ENCODE measurements at regions not wholly inside any gene's neighbourhood (a gene's known extent, or its start where the extent isn't known, plus 50 kb on each side); places are given as distances from the start of the nearest gene placed in this dataset.
A peak's percentile ranks its signal among the peaks of the same experiment; 100 is the strongest.
"Not testable (repeated sequence)": the region's sequence is repeated elsewhere in the genome, so short reads cannot be mapped to it uniquely, and the experiment has no call there.

DNA sequence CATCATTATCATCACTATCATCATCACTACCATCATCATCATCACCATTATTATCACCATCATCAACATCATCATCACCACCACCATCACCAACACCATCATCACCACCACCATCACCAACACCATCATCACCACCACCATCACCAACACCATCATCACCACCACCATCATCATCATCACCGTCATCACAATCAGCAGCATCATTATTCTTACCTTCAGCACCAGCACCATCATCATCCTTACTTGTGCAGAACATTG lies 155.2 kb downstream of the ACTR3B start:
- not testable (repeated sequence) for H3K9ac ChIP-seq (ENCODE audit: low read depth, low read length); H3K36me3 ChIP-seq (ENCODE audit: control insufficient read depth, insufficient read depth, low read length); H3K27me3 ChIP-seq (ENCODE audit: control insufficient read depth, insufficient read depth, low read length); H3K4me1 ChIP-seq (ENCODE audit: control insufficient read depth, insufficient read depth, low read length); H3K4me3 ChIP-seq (ENCODE audit: low read depth, low read length); H3K27ac ChIP-seq (ENCODE audit: low read depth, low read length); H3K9me3 ChIP-seq (ENCODE audit: control insufficient read depth, insufficient read depth, low read length)

DNA sequence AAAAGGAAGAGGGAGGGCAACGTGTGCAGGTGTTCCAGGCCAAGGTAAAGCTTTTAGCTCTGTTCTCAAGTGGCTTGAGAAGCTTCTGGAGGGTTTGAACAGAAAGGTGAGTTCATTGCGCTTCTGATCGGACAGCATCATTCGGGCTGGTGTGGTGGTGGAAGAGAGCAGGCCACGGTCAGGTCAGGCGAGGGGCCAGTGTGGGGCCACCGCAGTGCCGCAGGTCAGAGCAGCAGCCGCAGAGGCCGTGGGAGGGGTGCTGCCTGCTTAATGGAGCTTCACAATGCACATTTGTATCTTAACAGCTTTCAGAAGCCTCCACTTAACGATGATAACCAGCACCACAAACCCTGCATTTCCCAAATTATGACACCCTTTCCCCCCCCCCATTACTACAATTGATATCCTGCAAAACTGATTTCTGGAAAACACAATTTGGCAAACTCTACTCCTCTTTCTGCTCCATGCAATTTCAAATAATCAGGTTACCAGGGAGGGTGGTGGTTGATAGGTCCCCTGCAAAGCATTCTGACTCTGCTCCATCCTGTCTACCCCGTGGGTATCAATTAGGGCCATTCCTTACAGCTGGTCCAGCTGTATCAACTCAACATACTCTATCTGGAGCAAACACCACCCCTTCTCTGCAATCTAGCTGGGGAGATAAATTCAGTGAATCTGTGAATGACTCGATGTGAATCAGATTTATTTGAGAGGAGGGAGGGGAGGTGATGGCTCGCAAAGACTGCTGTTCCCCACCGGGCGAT lies 162.9 kb downstream of the ACTR3B start:
- Histone ChIP-seq H3K9ac (ENCODE audit: low read depth, low read length) (no peak overlapping the region), H3K4me1 (ENCODE audit: control insufficient read depth, insufficient read depth, low read length) (0 out of 2 replicates have a peak, but pooled peaks cover 2% of the 10 kb centered on the region), H3K27ac (ENCODE audit: low read depth, low read length) (no peak overlapping the region), H3K36me3 (ENCODE audit: control insufficient read depth, insufficient read depth, low read length) (no peaks in the 10 kb centered on the region), H3K27me3 (ENCODE audit: control insufficient read depth, insufficient read depth, low read length) (peaks cover 27% of the 10 kb centered on the region), H3K9me3 (ENCODE audit: control insufficient read depth, insufficient read depth, low read length) (peaks cover 3% of the 10 kb centered on the region; the same call in 1 of the 2 replicates), H3K4me3 (ENCODE audit: low read depth, low read length) (no peak overlapping the region)

GRCh38 chr7:152923711-152924110 lies 164.2 kb downstream of the ACTR3B start:
- peaks cover 3% of the 10 kb centered on the region; the same call in 1 of the 2 replicates for H3K9me3 ChIP-seq (ENCODE audit: control insufficient read depth, insufficient read depth, low read length)
- H3K4me3 ChIP-seq (ENCODE audit: low read depth, low read length): no peak overlapping the region
- no peaks in the 10 kb centered on the region for H3K36me3 ChIP-seq (ENCODE audit: control insufficient read depth, insufficient read depth, low read length)
- H3K4me1 ChIP-seq (ENCODE audit: control insufficient read depth, insufficient read depth, low read length): 0 out of 2 replicates have a peak, but pooled peaks cover 2% of the 10 kb centered on the region
- peaks cover 27% of the 10 kb centered on the region for H3K27me3 ChIP-seq (ENCODE audit: control insufficient read depth, insufficient read depth, low read length)
- H3K9ac ChIP-seq (ENCODE audit: low read depth, low read length): no peak overlapping the region
- H3K27ac ChIP-seq (ENCODE audit: low read depth, low read length): no peak overlapping the region

DNA sequence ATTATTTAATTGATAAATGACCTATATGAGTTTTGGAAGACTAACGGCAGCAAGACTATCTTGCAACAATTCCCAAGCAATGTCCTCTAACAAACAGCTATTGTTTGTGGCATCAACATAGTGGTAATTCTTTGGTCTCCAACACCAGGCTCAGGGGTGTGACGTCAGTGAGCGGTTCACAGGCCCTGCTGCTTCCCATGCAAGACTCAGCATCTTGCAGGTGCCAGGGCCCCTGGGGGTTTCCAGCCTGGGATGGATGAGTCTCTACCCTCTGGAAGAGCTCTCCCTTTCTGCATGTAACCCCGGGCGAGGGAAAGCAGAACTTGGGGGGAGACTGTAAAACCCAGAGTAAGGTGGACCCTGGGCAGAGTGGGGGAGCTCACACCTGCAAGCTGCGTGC lies 164.7 kb downstream of the ACTR3B start:
- Histone ChIP-seq H3K27me3 (ENCODE audit: control insufficient read depth, insufficient read depth, low read length) (peaks cover 27% of the 10 kb centered on the region), H3K4me3 (ENCODE audit: low read depth, low read length) (peak overlapping the region; percentile 82; the same call in 1 of the 2 replicates), H3K9ac (ENCODE audit: low read depth, low read length) (no peak overlapping the region), H3K4me1 (ENCODE audit: control insufficient read depth, insufficient read depth, low read length) (0 out of 2 replicates have a peak, but pooled peaks cover 2% of the 10 kb centered on the region), H3K27ac (ENCODE audit: low read depth, low read length) (no peak overlapping the region), H3K36me3 (ENCODE audit: control insufficient read depth, insufficient read depth, low read length) (no peaks in the 10 kb centered on the region), H3K9me3 (ENCODE audit: control insufficient read depth, insufficient read depth, low read length) (peaks cover 3% of the 10 kb centered on the region; the same call in 1 of the 2 replicates)

GRCh38 chr7:152924826-152925411 lies 165.4 kb downstream of the ACTR3B start:
- Histone ChIP-seq H3K27ac (ENCODE audit: low read depth, low read length) (no peak overlapping the region), H3K9me3 (ENCODE audit: control insufficient read depth, insufficient read depth, low read length) (peaks cover 3% of the 10 kb centered on the region; the same call in 1 of the 2 replicates), H3K4me3 (ENCODE audit: low read depth, low read length) (peak overlapping the region; percentile 82), H3K4me1 (ENCODE audit: control insufficient read depth, insufficient read depth, low read length) (0 out of 2 replicates have a peak, but pooled peaks cover 2% of the 10 kb centered on the region), H3K9ac (ENCODE audit: low read depth, low read length) (peak overlapping the region; percentile 40; the same call in 1 of the 2 replicates), H3K27me3 (ENCODE audit: control insufficient read depth, insufficient read depth, low read length) (peaks cover 27% of the 10 kb centered on the region), H3K36me3 (ENCODE audit: control insufficient read depth, insufficient read depth, low read length) (no peaks in the 10 kb centered on the region)

- Histone ChIP-seq H3K27ac (ENCODE audit: low read depth, low read length) (no peak overlapping the region), H3K9me3 (ENCODE audit: control insufficient read depth, insufficient read depth, low read length) (peaks cover 3% of the 10 kb centered on the region; the same call in 1 of the 2 replicates), H3K4me3 (ENCODE audit: low read depth, low read length) (peak overlapping the region; percentile 82), H3K4me1 (ENCODE audit: control insufficient read depth, insufficient read depth, low read length) (0 out of 2 replicates have a peak, but pooled peaks cover 2% of the 10 kb centered on the region), H3K36me3 (ENCODE audit: control insufficient read depth, insufficient read depth, low read length) (no peaks in the 10 kb centered on the region), H3K9ac (ENCODE audit: low read depth, low read length) (peak overlapping the region; percentile 61), H3K27me3 (ENCODE audit: control insufficient read depth, insufficient read depth, low read length) (peaks cover 27% of the 10 kb centered on the region)
Measured at GRCh38 chr7:152925412-152926147, 166.0 kb downstream of the ACTR3B start.

DNA sequence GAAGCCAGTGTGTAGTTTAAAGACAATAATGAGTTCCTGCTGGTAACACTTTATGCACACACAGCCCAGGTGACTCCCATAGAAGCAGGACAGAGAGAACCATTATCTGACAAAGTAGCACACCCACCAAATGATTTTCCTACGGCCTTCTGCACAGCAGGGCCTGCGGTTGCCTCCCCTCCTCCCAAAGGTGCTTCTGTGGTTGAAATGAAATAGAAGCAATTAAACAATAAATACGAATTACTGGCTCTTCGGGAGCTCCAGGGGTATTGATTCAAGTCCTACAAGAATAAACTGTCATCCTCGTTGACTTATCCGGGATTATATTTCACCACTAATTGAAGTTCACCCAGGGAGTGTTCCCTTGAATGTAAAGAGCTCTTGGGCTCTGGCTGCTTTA lies 172.1 kb downstream of the ACTR3B start:
- Histone ChIP-seq H3K27ac (ENCODE audit: low read depth, low read length) (no peak overlapping the region), H3K9me3 (ENCODE audit: control insufficient read depth, insufficient read depth, low read length) (no peaks in the 10 kb centered on the region), H3K27me3 (ENCODE audit: control insufficient read depth, insufficient read depth, low read length) (no peaks in the 10 kb centered on the region), H3K36me3 (ENCODE audit: control insufficient read depth, insufficient read depth, low read length) (no peaks in the 10 kb centered on the region), H3K4me3 (ENCODE audit: low read depth, low read length) (no peak overlapping the region), H3K9ac (ENCODE audit: low read depth, low read length) (no peak overlapping the region), H3K4me1 (ENCODE audit: control insufficient read depth, insufficient read depth, low read length) (peaks cover 6% of the 10 kb centered on the region; the same call in 1 of the 2 replicates)

DNA sequence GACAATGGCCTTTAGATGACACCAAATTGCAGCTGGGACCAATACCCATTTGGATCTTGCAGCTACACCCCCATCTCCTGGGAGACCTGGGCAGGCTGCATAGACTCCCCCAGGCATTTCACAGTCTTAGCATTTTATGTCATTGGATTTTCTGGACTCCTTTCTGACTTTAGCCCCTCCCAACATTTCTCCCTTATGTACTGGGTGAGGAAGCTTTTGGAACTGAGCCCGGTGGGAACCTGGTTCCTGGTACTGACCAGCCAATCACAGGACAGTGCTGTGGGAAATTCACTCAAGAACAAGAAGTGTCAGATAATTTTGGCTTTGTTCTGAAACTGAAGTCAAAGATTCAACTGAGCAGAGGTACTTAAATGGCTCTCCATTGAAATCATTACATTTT lies 177.7 kb downstream of the ACTR3B start:
- Histone ChIP-seq H3K27ac (ENCODE audit: low read depth, low read length) (no peak overlapping the region), H3K27me3 (ENCODE audit: control insufficient read depth, insufficient read depth, low read length) (no peaks in the 10 kb centered on the region), H3K4me3 (ENCODE audit: low read depth, low read length) (no peak overlapping the region), H3K36me3 (ENCODE audit: control insufficient read depth, insufficient read depth, low read length) (no peaks in the 10 kb centered on the region), H3K9ac (ENCODE audit: low read depth, low read length) (no peak overlapping the region), H3K4me1 (ENCODE audit: control insufficient read depth, insufficient read depth, low read length) (peaks cover 6% of the 10 kb centered on the region; the same call in 1 of the 2 replicates), H3K9me3 (ENCODE audit: control insufficient read depth, insufficient read depth, low read length) (no peaks in the 10 kb centered on the region)

- not testable (repeated sequence) for H3K36me3 ChIP-seq (ENCODE audit: control insufficient read depth, insufficient read depth, low read length); H3K9me3 ChIP-seq (ENCODE audit: control insufficient read depth, insufficient read depth, low read length); H3K27ac ChIP-seq (ENCODE audit: low read depth, low read length); H3K4me1 ChIP-seq (ENCODE audit: control insufficient read depth, insufficient read depth, low read length); H3K4me3 ChIP-seq (ENCODE audit: low read depth, low read length); H3K9ac ChIP-seq (ENCODE audit: low read depth, low read length); H3K27me3 ChIP-seq (ENCODE audit: control insufficient read depth, insufficient read depth, low read length)
Measured at GRCh38 chr7:152946616-152947015, 187.1 kb downstream of the ACTR3B start.

DNA sequence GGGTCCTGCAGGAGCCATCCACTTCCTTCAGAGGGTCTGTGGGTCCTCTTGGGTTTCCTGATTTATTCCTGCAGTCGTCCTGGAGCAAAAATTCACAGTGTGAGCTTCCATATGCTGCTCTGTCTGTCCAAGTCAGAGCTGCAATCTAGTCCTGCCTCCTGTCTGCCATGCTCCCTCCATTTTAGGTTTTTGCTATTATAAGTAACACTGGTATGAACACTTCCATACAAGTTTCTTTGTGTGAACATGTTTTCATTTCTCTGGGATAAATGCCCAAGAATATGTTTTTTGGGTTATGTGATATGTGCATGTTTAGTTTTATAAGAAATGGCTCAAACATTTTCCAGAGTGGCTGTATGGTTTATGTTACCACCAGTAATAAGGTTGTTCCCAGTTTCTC lies 188.1 kb downstream of the ACTR3B start:
- no peaks in the 10 kb centered on the region; the same call in 1 of the 2 replicates for H3K9me3 ChIP-seq (ENCODE audit: control insufficient read depth, insufficient read depth, low read length)
- no peaks in the 10 kb centered on the region for H3K4me1 ChIP-seq (ENCODE audit: control insufficient read depth, insufficient read depth, low read length)
- H3K36me3 ChIP-seq (ENCODE audit: control insufficient read depth, insufficient read depth, low read length): no peaks in the 10 kb centered on the region
- H3K27ac ChIP-seq (ENCODE audit: low read depth, low read length): no peak overlapping the region
- no peak overlapping the region for H3K9ac ChIP-seq (ENCODE audit: low read depth, low read length)
- H3K4me3 ChIP-seq (ENCODE audit: low read depth, low read length): no peak overlapping the region
- H3K27me3 ChIP-seq (ENCODE audit: control insufficient read depth, insufficient read depth, low read length): no peaks in the 10 kb centered on the region

DNA sequence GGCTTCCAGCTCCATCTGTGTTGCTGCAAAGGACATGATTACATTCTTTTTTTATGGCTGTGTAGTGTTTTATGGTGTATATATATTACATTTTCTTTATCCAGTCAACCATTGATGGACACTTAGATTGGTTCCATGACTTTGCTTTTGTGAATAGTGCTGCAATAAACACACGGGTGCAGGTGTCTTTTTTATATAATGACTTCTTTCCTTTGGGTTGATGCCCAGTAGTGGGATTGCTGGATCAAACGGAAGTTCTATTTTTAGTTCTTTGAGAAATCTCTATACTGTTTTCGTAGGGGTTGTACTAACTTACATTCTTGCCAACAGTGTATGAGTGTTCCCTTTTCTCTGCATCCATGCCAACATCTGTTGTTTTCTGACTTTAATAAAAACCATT lies 189.7 kb downstream of the ACTR3B start:
- H3K27me3 ChIP-seq (ENCODE audit: control insufficient read depth, insufficient read depth, low read length): no peaks in the 10 kb centered on the region

More for the DNA sequence above, 189.7 kb downstream of the ACTR3B start:
- no peak overlapping the region for H3K9ac ChIP-seq (ENCODE audit: low read depth, low read length)
- H3K4me1 ChIP-seq (ENCODE audit: control insufficient read depth, insufficient read depth, low read length): no peaks in the 10 kb centered on the region
- no peak overlapping the region for H3K27ac ChIP-seq (ENCODE audit: low read depth, low read length)
- H3K9me3 ChIP-seq (ENCODE audit: control insufficient read depth, insufficient read depth, low read length): no peaks in the 10 kb centered on the region; the same call in 1 of the 2 replicates
- no peak overlapping the region for H3K4me3 ChIP-seq (ENCODE audit: low read depth, low read length)
- H3K36me3 ChIP-seq (ENCODE audit: control insufficient read depth, insufficient read depth, low read length): no peaks in the 10 kb centered on the region

Data from HUES48 (cell line).